GM12878 (cell line): ENCODE measurements at regions not wholly inside any gene's neighbourhood (a gene's known extent, or its start where the extent isn't known, plus 50 kb on each side); places are given as distances from the start of the nearest gene placed in this dataset.
A peak's percentile ranks its signal among the peaks of the same experiment; 100 is the strongest.

ENCODE experiments used
- ATAC-seq: fragments of 200-7000 bp; cut with Tn5 transposase; 3 replicates; pipeline ENCODE4 v1.9.1; 2020; ENCODE audit warnings: mild to moderate bottlenecking, moderate library complexity
- BruUV-seq: library from RNA; stranded (reverse); fragments of 400-500 nt; replicated peaks from 2 replicates; lab custom pipeline; 2021; lab: Mats Ljungman, UMichigan
- CTCF ChIA-PET: fragments of 300-600 bp; sonication (Branson Sonifier 250); formaldehyde crosslinking; extraction: SDS; loops from one replicate; lab custom pipeline; 2021; ENCODE audit warnings: inconsistent platforms; lab: Yijun Ruan, JAX
- POLR2A ChIA-PET: fragments of 350-600 bp; formaldehyde crosslinking; extraction: SDS; loops from one replicate; lab custom pipeline; 2021; ENCODE audit warnings: inconsistent platforms; lab: Charles Lee
- RAD21 ChIA-PET: fragments of 300-600 bp; sonication (Branson Sonifier 250); formaldehyde crosslinking; loops from one replicate; lab custom pipeline; 2023; ENCODE audit warnings: antibody characterized with exemption; ENCODE audit not compliant: unreplicated experiment; lab: Charles Lee
- SMC1A ChIA-PET: fragments of 300-600 bp; sonication (Branson Sonifier 250); formaldehyde crosslinking; loops from one replicate; lab custom pipeline; 2023; ENCODE audit not compliant: unreplicated experiment, uncharacterized antibody; lab: Charles Lee
- DNase-seq: peaks from one replicate; pipeline ENCODE4 v3.0.0-alpha.2; 2011; ENCODE audit warnings: low read depth, low spot score
- FAIRE-seq: peaks from 3 replicates; lab custom pipeline; 2011; peaks lifted over from hg19 to GRCh38; lab: Jason Lieb, UNC
- H2AFZ ChIP-seq: 2 replicates; pipeline ENCODE4 v1.6.0; 2011; ENCODE audit warnings: low read depth, low read length, control low read depth; ENCODE audit not compliant: control insufficient read depth
- H3K27ac ChIP-seq: 2 replicates; pipeline ENCODE4 v1.5.1; 2011; ENCODE audit warnings: control low read depth; ENCODE audit not compliant: control insufficient read depth, insufficient read depth
- H3K27me3 ChIP-seq, 2 experiments: replicated peaks in 1 of 2; 2 replicates each; pipeline versions ENCODE4 v1.6.0 to v1.6.1; 2011; ENCODE audit warnings: low read length in 1 of 2; ENCODE audit not compliant: control insufficient read depth in 2 of 2, insufficient read depth in 2 of 2
- H3K36me3 ChIP-seq, 2 experiments: 2 replicates each; pipeline ENCODE4 v1.5.1; 2011; ENCODE audit warnings: low read length in 1 of 2; ENCODE audit not compliant: control insufficient read depth in 2 of 2, insufficient read depth in 2 of 2
- H3K4me1 ChIP-seq: 2 replicates; pipeline ENCODE4 v1.6.1; 2011; ENCODE audit warnings: mild to moderate bottlenecking, low read length, moderate library complexity, mixed read lengths; ENCODE audit not compliant: control insufficient read depth, insufficient read depth
- H3K4me2 ChIP-seq: 2 replicates; pipeline ENCODE4 v1.6.0; 2011; ENCODE audit warnings: control low read depth; ENCODE audit not compliant: control insufficient read depth, insufficient read depth
- H3K4me3 ChIP-seq: fragments of 200-600 bp; sonication (generic); 2 replicates; pipeline ENCODE4 v1.5.1; 2016
- H3K79me2 ChIP-seq: 2 replicates; pipeline ENCODE4 v1.6.0; 2011; ENCODE audit warnings: low read length; ENCODE audit not compliant: control insufficient read depth, insufficient read depth
- H3K9ac ChIP-seq: 2 replicates; pipeline ENCODE4 v1.8.0; 2011; ENCODE audit warnings: low read length, control low read depth, mixed read lengths; ENCODE audit not compliant: control insufficient read depth, insufficient read depth
- H3K9me3 ChIP-seq: replicated peaks from 3 replicates; pipeline ENCODE4 v1.5.1; 2011; ENCODE audit warnings: mild to moderate bottlenecking, low read length; ENCODE audit not compliant: control insufficient read depth, insufficient read depth
- H4K20me1 ChIP-seq: 2 replicates; pipeline ENCODE4 v1.6.0; 2011; ENCODE audit not compliant: control insufficient read depth, insufficient read depth
- ATF7 ChIP-seq: fragments of 450-650 bp; IDR thresholded peaks from 2 replicates; pipeline ENCODE4 v1.6.1; 2016; ENCODE audit warnings: low read depth, mild to moderate bottlenecking
- E2F8 ChIP-seq: fragments of 450-650 bp; IDR thresholded peaks from 2 replicates; pipeline ENCODE4 v1.6.1; 2018; ENCODE audit warnings: mild to moderate bottlenecking, low read depth, moderate library complexity; ENCODE audit not compliant: partially characterized antibody
- PKNOX1 ChIP-seq: fragments of 450-650 bp; IDR thresholded peaks from 2 replicates; pipeline ENCODE4 v1.6.1; 2016; ENCODE audit warnings: mild to moderate bottlenecking
- RELB ChIP-seq: fragments of 450-650 bp; IDR thresholded peaks from 2 replicates; pipeline ENCODE4 v1.6.1; 2017; ENCODE audit warnings: low read depth, mild to moderate bottlenecking, moderate library complexity
- ZNF592 ChIP-seq: fragments of 450-650 bp; IDR thresholded peaks from 2 replicates; pipeline ENCODE4 v1.6.1; 2017; ENCODE audit warnings: mild to moderate bottlenecking, moderate library complexity
- WGBS: methylation state at CpG from one replicate; pipeline ENCODE4 v1.1.6; 2016; ENCODE audit warnings: low lambda C conversion rate; ENCODE audit not compliant: insufficient replicate concordance, insufficient coverage; ENCODE audit errors: missing lambda C conversion rate; 5-methylcytosine and 5-hydroxymethylcytosine counted together
- in situ Hi-C: fragments of 300-500 bp; cut with MboI; formaldehyde crosslinking; loops from 9 replicates; pipeline ENCODE4 v1.14.3; 2018; ENCODE audit warnings: mixed read lengths
- intact Hi-C: fragments of 100-400 bp; cut with micrococcal nuclease; formaldehyde crosslinking; loops from one replicate; pipeline ENCODE4 v1.14.2; 2022; ENCODE audit not compliant: unreplicated experiment

GRCh38 chr6:81900616-81901015 is 148.1 kb upstream of the TENT5A start:
- DNase-seq (no peak), ATAC-seq (peak; percentile 70), FAIRE-seq (no peak)
- Histone ChIP-seq H3K9ac (no peak overlapping the region), H3K27ac (no peak overlapping the region), H3K4me3 (no peak overlapping the region), H3K4me1 (no peaks in the 10 kb centered on the region), H3K9me3 (no peaks in the 10 kb centered on the region), H2AFZ (no peak overlapping the region), H3K4me2 (no peak overlapping the region)
- RAD21 ChIA-PET: interaction anchor here (1.0 to 2.8 kb wide), 11 partner anchors 10 to 165 kb away, joined by 3 to 9 read pairs (median 5); partner anchors contain the start of gene TENT5A
- in situ Hi-C loops: no loop called here
- no TSS peak for BruUV-seq
- intact Hi-C loops: no loop called here
- peak; percentile 39; the same call in 1 of the 2 replicates for TF ChIP-seq ATF7
- TF ChIP-seq PKNOX1: peak; percentile 28; the same call in 1 of the 2 replicates
- TF ChIP-seq ZNF592: no peak
- TF ChIP-seq E2F8: no peak
- 0 out of 2 replicates have a peak, but pooled peaks have one; percentile 16 for TF ChIP-seq RELB
- TF ChIP-seq, all 136 proteins: peak for 3
- H4K20me1 ChIP-seq: no peaks in the 10 kb centered on the region
- ChIA-PET CTCF (interaction anchor here (1.2 to 1.8 kb wide), 5 partner anchors 10 to 134 kb away, joined by 3 to 6 read pairs (median 4); no protein-coding TSS in a partner anchor), POLR2A (no interaction called here), SMC1A (interaction anchor here (1.2 to 3.2 kb wide), 12 partner anchors 9 to 166 kb away, joined by 3 to 16 read pairs (median 6); no protein-coding TSS in a partner anchor)
- no peaks in the 10 kb centered on the region for H3K27me3 ChIP-seq
- H3K36me3 ChIP-seq: no peaks in the 10 kb centered on the region
- no peaks in the 10 kb centered on the region for H3K79me2 ChIP-seq
- 80% methylated on average over 1 of the region's 1 CpG for WGBS
